Lower lobe of right lung (tissue), 2 donors: ENCODE measurements at regions not wholly inside any gene's neighbourhood (a gene's known extent, or its start where the extent isn't known, plus 50 kb on each side); places are given as distances from the start of the nearest gene placed in this dataset.

Source experiments
- ATAC-seq, 2 donors: fragments of 200-7000 bp; cut with Tn5 transposase; one replicate each; pipeline ENCODE4 v1.9.1; 2020 to 2022; ENCODE audit warnings: mild to moderate bottlenecking in 2 of 2, moderate library complexity in 2 of 2
- DNase-seq: peaks from one replicate; pipeline ENCODE4 v3.0.0-alpha.2; 2020
- H3K27ac ChIP-seq: fragments of 200-600 bp; one replicate; pipeline ENCODE4 v1.8.0; 2022
- H3K27me3 ChIP-seq: fragments of 200-600 bp; one replicate; pipeline ENCODE4 v1.8.0; 2022; ENCODE audit warnings: low read depth
- H3K36me3 ChIP-seq: fragments of 200-600 bp; one replicate; pipeline ENCODE4 v1.8.0; 2022; ENCODE audit warnings: mild to moderate bottlenecking
- H3K4me1 ChIP-seq: fragments of 200-600 bp; one replicate; pipeline ENCODE4 v1.8.0; 2022
- H3K4me3 ChIP-seq: fragments of 200-600 bp; one replicate; pipeline ENCODE4 v1.8.0; 2022; ENCODE audit warnings: mild to moderate bottlenecking
- H3K9me3 ChIP-seq: fragments of 200-600 bp; one replicate; pipeline ENCODE4 v1.8.0; 2022
- intact Hi-C: fragments of 100-400 bp; cut with DNase I; formaldehyde crosslinking; loops from one replicate; pipeline ENCODE4 v1.11.0; 2022
- TF ChIP-seq, protein P1 (sequence below): fragments of 200-600 bp; IDR thresholded peaks from one replicate; pipeline ENCODE4 v1.8.0; 2022; ENCODE audit warnings: antibody characterized with exemption, mild to moderate bottlenecking
- donor health status: DM: no; HTN: yes; CAD: no; lungs with severe emphysema.

DNA sequence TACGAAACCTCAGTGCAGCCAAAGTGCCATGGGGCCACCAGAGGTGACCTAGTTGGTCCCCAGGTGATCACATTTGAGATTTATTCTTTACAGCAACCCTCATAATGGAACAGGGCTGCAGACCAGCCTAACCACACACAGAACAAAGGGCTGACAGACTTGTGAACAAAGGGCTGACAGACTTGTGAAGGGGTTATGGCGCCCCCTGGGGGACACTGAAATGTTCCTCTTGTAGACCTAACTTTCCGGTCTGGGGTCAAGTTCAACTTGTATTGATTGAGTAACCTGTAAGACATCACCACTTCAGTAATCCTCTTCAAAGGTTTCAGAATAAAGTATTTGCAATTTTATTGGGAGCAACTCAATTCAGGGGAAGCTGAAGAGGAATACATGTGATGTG is 175.9 kb upstream of the RPS6KA3 start:
- intact Hi-C loops = loop anchor here (5.0 kb wide), 1 partner anchor 190 kb away; no protein-coding TSS in a partner anchor

GRCh38 chrX:20441123-20441522 is 174.4 kb upstream of the RPS6KA3 start:
- intact Hi-C loops = loop anchor here (5.0 kb wide), 1 partner anchor 189 kb away; no protein-coding TSS in a partner anchor
- Histone ChIP-seq H3K27ac (no peak overlapping the region), H3K4me3 (no peak overlapping the region), H3K9me3 (no peaks in the 10 kb centered on the region), H3K36me3 (no peaks in the 10 kb centered on the region), H3K27me3 (no peaks in the 10 kb centered on the region), H3K4me1 (peaks cover 12% of the 10 kb centered on the region)
- DNase-seq (no peak), ATAC-seq (no peak)
- TF ChIP-seq, protein P1, sequence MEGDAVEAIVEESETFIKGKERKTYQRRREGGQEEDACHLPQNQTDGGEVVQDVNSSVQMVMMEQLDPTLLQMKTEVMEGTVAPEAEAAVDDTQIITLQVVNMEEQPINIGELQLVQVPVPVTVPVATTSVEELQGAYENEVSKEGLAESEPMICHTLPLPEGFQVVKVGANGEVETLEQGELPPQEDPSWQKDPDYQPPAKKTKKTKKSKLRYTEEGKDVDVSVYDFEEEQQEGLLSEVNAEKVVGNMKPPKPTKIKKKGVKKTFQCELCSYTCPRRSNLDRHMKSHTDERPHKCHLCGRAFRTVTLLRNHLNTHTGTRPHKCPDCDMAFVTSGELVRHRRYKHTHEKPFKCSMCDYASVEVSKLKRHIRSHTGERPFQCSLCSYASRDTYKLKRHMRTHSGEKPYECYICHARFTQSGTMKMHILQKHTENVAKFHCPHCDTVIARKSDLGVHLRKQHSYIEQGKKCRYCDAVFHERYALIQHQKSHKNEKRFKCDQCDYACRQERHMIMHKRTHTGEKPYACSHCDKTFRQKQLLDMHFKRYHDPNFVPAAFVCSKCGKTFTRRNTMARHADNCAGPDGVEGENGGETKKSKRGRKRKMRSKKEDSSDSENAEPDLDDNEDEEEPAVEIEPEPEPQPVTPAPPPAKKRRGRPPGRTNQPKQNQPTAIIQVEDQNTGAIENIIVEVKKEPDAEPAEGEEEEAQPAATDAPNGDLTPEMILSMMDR = no peak

More for the DNA sequence above, 175.9 kb upstream of the RPS6KA3 start:
- TF ChIP-seq, protein P1 = peak; percentile 62
- Histone ChIP-seq H3K4me3 (no peak overlapping the region), H3K4me1 (peaks cover 12% of the 10 kb centered on the region), H3K36me3 (no peaks in the 10 kb centered on the region), H3K27me3 (no peaks in the 10 kb centered on the region), H3K9me3 (no peaks in the 10 kb centered on the region), H3K27ac (no peak overlapping the region)
- DNase-seq (peak; percentile 88), ATAC-seq (peak; percentile 93)

DNA sequence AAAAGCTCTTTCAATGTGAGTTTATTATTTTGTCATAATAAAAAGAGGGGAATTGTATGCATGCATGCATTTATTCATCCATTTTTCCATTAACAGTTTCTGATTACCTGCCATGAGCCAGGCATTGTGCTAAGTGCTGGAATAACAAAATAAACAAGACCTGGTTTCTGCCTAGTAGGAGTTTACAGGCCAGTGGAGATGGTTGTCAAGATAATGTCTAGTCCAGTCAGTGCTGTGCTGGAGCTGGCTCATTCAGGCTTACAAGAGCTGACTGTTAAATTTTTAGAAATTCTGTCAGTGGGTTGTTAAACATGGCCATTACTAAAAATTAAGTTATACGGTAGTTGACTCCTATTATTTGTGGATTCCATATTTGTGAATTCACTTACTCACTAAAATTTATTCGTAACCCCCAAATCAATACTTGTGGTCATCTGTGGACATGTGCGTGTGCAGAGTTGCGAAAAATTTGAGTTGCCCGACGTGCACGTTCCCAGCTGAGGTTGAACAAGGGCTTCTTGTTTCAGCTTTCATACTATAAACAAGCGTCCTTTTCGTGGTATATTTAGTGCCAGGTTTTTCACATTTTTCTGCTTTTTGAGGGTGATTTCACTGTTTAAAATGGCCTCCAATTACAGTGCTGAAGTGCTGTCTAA is 172.3 kb upstream of the RPS6KA3 start:
- H3K27me3 ChIP-seq = no peaks in the 10 kb centered on the region
- H3K9me3 ChIP-seq = no peaks in the 10 kb centered on the region
- H3K36me3 ChIP-seq = no peaks in the 10 kb centered on the region
- H3K4me3 ChIP-seq = no peak overlapping the region
- DNase-seq = no peak
- ATAC-seq = no peak
- no peak overlapping the region for H3K27ac ChIP-seq
- intact Hi-C loops = no loop called here
- H3K4me1 ChIP-seq = peaks cover 12% of the 10 kb centered on the region
- TF ChIP-seq, protein P1 = no peak

DNA sequence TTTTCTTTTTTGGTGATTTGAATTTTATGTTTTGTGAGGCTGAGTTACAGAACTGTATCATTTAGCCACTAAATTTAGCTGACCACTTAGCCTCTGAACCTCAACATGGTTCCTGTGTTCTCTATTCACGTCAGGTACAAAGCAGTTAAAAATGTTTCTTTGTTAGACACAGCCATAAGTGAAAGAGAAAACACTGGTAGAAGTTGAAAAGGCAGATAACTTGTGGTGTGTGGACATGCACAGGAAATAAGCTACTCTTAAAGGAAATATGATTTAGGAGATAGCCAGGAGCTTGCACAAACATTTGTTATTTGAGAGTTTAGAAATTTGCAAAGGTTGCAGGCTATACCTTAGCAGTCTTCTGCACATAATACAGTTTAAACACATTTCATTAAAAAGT is 171.0 kb upstream of the RPS6KA3 start:
- ATAC-seq (no peak), DNase-seq (no peak)
- intact Hi-C loops = no loop called here

DNA sequence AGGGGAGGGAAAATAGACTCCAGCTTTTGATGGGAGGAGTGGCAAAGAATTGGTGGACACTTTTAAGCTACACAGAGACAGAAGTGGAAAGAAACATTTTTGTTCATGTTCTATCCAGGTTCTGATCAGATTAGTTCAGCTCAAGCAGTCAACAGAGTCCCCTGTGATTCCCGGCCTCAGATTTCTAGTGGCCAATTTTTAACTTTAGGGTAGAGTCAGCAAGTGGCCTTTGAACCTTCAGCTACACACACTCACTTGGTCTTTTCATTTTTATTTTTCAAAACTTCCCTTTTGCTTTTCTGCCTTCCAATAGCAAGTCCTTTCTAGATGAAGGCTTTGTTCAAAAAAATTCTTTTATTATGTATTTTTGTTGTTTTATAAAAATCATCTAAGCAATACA is 169.2 kb upstream of the RPS6KA3 start:
- H3K4me1 ChIP-seq = no peaks in the 10 kb centered on the region
- no peak overlapping the region for H3K27ac ChIP-seq
- H3K27me3 ChIP-seq = no peaks in the 10 kb centered on the region
- H3K4me3 ChIP-seq = no peak overlapping the region
- TF ChIP-seq, protein P1 = no peak
- H3K36me3 ChIP-seq = no peaks in the 10 kb centered on the region
- no peaks in the 10 kb centered on the region for H3K9me3 ChIP-seq
- intact Hi-C loops = no loop called here
- DNase-seq = no peak
- no peak for ATAC-seq

More for the DNA sequence above, 171.0 kb upstream of the RPS6KA3 start:
- no peaks in the 10 kb centered on the region for H3K27me3 ChIP-seq
- H3K4me3 ChIP-seq = no peak overlapping the region
- H3K27ac ChIP-seq = no peak overlapping the region
- TF ChIP-seq, protein P1 = no peak
- H3K9me3 ChIP-seq = no peaks in the 10 kb centered on the region
- H3K36me3 ChIP-seq = no peaks in the 10 kb centered on the region
- H3K4me1 ChIP-seq = peaks cover 8% of the 10 kb centered on the region
